Activated CD4-positive, alpha-beta memory T cell treated with anti-CD3 and anti-CD28 coated beads, Interleukin-2, amount 10 ng/mL, durations not matched to agents 7 days and 5 days (primary cell): ENCODE measurements at regions not wholly inside any gene's neighbourhood (a gene's known extent, or its start where the extent isn't known, plus 50 kb on each side); places are given as distances from the start of the nearest gene placed in this dataset.

Source experiments
- CTCF ChIA-PET: fragments of 350-600 bp; sonication (Branson Sonifier 250); formaldehyde crosslinking; loops from one replicate; lab custom pipeline; 2021; ENCODE audit warnings: antibody characterized with exemption, inconsistent platforms; lab: Charles Lee
- POLR2A ChIA-PET: fragments of 350-600 bp; sonication (Branson Sonifier 250); formaldehyde crosslinking; loops from one replicate; lab custom pipeline; 2021; ENCODE audit warnings: antibody characterized with exemption; lab: Charles Lee
- DNase-seq: peaks from one replicate; pipeline ENCODE4 v3.0.0-alpha.2; 2020
- H3K27ac Mint-ChIP-seq: one replicate; pipeline ENCODE4 v1.8.0; 2021; ENCODE audit warnings: mild to moderate bottlenecking, mixed read lengths
- H3K27me3 Mint-ChIP-seq: one replicate; pipeline ENCODE4 v1.8.0; 2021; ENCODE audit warnings: mixed read lengths
- H3K36me3 Mint-ChIP-seq: one replicate; pipeline ENCODE4 v1.8.0; 2021; ENCODE audit warnings: low read depth, mixed read lengths
- H3K4me1 Mint-ChIP-seq: one replicate; pipeline ENCODE4 v1.8.0; 2021; ENCODE audit warnings: mixed read lengths
- H3K4me3 Mint-ChIP-seq: one replicate; pipeline ENCODE4 v1.8.0; 2021; ENCODE audit warnings: mild to moderate bottlenecking, mixed read lengths
- H3K9me3 Mint-ChIP-seq: one replicate; pipeline ENCODE4 v1.8.0; 2021; ENCODE audit warnings: mixed read lengths

DNA sequence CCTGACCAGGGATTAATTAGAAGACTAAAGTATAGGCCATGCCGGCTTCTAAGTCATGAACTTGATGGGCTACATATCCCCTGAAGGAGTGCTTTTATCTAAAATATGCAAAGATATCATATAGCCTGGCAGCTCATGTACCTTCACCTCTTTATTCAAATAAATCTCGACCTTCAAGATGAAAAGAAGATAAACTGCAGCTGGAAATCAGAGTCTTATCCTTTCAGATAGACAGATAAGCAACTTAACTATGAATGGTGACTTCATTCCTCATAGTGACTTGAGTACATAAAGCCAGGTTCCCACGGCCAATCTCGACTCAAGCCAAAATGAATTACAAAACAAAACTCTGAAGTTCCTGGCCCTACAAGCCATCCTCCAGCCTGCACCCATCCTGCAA is 165.3 kb upstream of the KLHL29 start:
- Mint-ChIP-seq H3K9me3 (no peaks in the 10 kb centered on the region), H3K36me3 (no peaks in the 10 kb centered on the region), H3K27me3 (no peaks in the 10 kb centered on the region), H3K4me1 (no peaks in the 10 kb centered on the region), H3K4me3 (no peak overlapping the region), H3K27ac (no peak overlapping the region)
- no peak for DNase-seq
- ChIA-PET POLR2A (no interaction called here), CTCF (no interaction called here)

DNA sequence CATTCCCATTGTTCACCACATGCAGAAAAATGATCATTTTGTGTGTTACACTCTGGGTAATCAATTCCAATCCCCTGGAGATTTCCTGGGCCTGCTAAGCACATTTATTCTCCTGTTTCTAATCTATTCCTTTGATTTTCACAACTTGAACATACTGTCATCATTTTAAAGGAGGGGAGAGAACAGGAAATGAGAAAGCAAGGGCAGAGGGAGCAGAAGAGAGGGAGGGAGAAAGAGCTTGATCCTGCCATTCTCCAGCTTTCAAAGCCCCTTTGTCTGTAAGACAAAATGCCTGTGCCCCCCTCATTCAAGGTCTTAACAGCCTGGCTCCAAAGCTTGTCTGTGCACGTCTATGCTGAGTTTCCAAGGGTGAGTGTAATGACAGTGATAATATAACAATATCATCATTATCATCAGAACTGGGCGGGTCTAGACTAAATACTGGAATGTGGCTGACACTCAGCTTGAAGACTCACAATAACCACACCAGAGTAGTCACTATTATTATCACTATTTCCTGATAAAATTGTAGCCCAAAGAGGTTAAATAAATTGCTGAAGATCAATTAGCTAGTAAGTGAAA is 164.4 kb upstream of the KLHL29 start:
- Mint-ChIP-seq H3K36me3 (no peaks in the 10 kb centered on the region), H3K27ac (no peak overlapping the region), H3K4me3 (no peak overlapping the region), H3K4me1 (no peaks in the 10 kb centered on the region), H3K9me3 (no peaks in the 10 kb centered on the region), H3K27me3 (no peaks in the 10 kb centered on the region)
- ChIA-PET CTCF (no interaction called here), POLR2A (no interaction called here)
- DNase-seq, result no peak

DNA sequence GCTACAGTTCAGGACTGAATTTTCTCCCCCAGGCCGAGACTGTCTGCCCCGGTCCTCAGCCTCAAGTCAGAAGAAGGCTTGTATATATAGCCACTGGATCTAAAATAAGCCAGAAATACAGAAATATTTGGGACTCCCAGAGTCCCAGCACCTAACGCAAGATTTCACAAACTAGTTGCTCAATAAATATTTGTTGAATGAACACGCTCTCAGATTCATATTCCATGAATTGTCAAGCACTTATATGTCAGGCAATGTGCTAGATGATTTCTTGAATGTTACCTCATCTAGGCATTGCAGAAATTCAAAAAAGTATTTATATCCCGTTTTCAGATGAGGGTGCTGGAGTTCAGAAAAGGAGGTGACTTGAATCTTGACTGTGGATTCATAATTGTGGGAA is 163.7 kb upstream of the KLHL29 start:
- Mint-ChIP-seq H3K27me3 (no peaks in the 10 kb centered on the region), H3K4me1 (no peaks in the 10 kb centered on the region), H3K36me3 (no peaks in the 10 kb centered on the region), H3K4me3 (no peak overlapping the region), H3K27ac (no peak overlapping the region), H3K9me3 (no peaks in the 10 kb centered on the region)
- ChIA-PET CTCF (no interaction called here), POLR2A (no interaction called here)
- no peak for DNase-seq

DNA sequence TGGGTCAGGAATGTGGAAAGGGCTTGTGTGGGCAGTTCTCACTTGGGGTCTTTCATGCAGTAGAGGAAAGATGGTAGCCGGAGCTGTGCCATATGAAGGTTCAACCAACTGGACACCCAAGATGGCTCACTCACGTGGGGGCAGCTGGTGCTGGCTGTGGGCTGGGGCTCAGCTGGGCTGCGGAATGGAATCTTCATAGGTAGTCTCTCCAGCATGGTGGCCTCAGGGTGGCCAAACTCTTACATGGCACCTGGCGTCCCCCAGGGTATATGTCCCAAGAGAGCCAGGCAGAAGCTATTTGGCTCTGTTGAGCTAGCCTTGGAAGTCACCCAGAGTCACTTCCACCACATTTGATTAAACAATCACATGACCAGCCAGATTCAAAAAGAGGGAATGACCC is 163.1 kb upstream of the KLHL29 start:
- no peaks in the 10 kb centered on the region for H3K27me3 Mint-ChIP-seq
- POLR2A ChIA-PET, result no interaction called here
- no peak overlapping the region for H3K4me3 Mint-ChIP-seq
- CTCF ChIA-PET, result no interaction called here
- H3K4me1 Mint-ChIP-seq, result no peaks in the 10 kb centered on the region
- no peak for DNase-seq
- H3K27ac Mint-ChIP-seq, result no peak overlapping the region
- no peaks in the 10 kb centered on the region for H3K36me3 Mint-ChIP-seq
- H3K9me3 Mint-ChIP-seq, result no peaks in the 10 kb centered on the region

DNA sequence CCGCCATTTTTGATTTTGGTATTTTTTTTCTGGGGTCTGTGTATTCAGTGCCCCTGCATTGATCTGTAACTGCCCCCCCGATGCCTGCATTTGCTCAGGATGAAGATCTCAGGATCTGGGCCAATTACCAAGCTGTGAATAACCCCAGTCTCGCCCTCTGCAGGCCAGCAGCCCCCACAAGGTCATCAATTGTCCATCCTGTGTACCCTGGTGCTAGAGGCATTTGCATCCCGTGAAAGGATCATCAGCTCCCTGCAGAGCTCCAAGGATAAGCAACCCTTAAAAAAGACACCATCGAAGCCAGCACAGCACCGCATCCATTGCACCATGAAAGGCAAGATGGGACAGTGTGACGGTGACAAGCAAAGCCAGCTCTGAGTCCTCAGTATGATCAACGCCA is 154.1 kb upstream of the KLHL29 start:
- H3K36me3 Mint-ChIP-seq, result no peaks in the 10 kb centered on the region
- H3K27ac Mint-ChIP-seq, result no peak overlapping the region
- H3K27me3 Mint-ChIP-seq, result no peaks in the 10 kb centered on the region
- no peaks in the 10 kb centered on the region for H3K4me1 Mint-ChIP-seq
- CTCF ChIA-PET, result no interaction called here
- H3K9me3 Mint-ChIP-seq, result peaks cover 2% of the 10 kb centered on the region
- no peak overlapping the region for H3K4me3 Mint-ChIP-seq
- DNase-seq, result no peak
- POLR2A ChIA-PET, result no interaction called here

DNA sequence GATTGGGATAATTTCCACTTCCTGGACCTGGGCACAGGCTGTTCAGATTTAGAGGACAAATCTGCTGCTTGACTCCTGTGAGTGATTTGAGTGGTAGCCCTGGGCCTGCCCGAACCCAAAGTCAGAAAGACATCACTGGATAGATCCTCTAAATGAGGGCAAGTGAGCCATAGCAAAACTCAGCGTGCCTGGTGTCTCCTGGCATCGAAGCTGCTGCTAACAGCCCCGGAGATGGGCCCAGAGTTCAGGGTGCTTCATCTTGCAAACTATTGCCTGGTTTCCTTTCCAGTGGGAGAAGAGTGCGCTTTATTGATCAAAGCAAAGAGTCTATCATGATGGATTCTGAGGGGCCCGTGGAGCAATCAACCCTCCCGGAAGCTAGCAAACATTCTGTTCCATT is 153.1 kb upstream of the KLHL29 start:
- H3K27me3 Mint-ChIP-seq, result no peaks in the 10 kb centered on the region
- no peak for DNase-seq
- H3K36me3 Mint-ChIP-seq, result no peaks in the 10 kb centered on the region
- POLR2A ChIA-PET, result no interaction called here
- peaks cover 2% of the 10 kb centered on the region for H3K9me3 Mint-ChIP-seq
- H3K4me3 Mint-ChIP-seq, result no peak overlapping the region
- H3K4me1 Mint-ChIP-seq, result no peaks in the 10 kb centered on the region
- H3K27ac Mint-ChIP-seq, result no peak overlapping the region
- CTCF ChIA-PET, result no interaction called here

DNA sequence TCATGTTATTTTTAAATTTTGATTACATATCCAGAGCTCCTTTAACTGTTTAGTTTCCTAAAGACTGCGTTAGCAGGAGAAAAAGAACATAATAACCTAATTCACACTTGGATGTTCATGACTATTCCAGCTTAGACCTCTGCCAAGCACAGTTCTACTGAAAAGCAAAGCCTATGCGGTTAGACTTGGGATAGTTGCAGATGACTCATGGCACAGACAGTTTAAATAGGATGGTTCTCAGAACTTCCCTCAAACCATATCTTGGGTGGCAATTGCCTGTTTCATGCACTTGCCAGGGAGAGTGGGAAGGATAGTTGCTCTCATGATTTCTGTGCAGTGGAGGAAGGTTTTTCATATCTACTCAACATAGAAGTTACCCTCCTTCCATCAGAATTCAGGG is 149.7 kb upstream of the KLHL29 start:
- ChIA-PET POLR2A (no interaction called here), CTCF (no interaction called here)
- Mint-ChIP-seq H3K36me3 (no peaks in the 10 kb centered on the region), H3K27me3 (no peaks in the 10 kb centered on the region), H3K4me1 (no peaks in the 10 kb centered on the region), H3K4me3 (no peak overlapping the region), H3K9me3 (peaks cover 2% of the 10 kb centered on the region), H3K27ac (no peak overlapping the region)
- no peak for DNase-seq

DNA sequence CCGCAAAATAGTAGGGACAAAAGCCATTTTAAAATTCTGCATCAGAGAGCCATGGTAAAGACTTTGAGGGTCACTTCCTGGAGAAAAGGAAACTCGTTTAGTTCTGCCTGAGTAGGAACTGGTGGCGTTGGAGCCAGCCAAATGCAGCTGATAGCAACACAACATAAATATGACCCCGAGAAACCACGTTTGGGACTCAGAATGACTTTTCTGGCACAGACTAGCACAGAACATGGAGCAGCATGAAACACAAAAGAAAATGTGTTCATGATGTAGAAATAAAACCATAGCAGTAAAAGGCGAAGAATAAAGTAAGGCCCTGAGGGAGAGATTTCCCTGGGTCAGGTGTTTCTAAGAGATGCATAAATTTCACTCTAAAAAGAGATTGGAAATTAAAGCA is 149.2 kb upstream of the KLHL29 start:
- Mint-ChIP-seq H3K4me1 (no peaks in the 10 kb centered on the region), H3K4me3 (no peak overlapping the region), H3K9me3 (peaks cover 2% of the 10 kb centered on the region), H3K36me3 (no peaks in the 10 kb centered on the region), H3K27ac (no peak overlapping the region), H3K27me3 (no peaks in the 10 kb centered on the region)
- POLR2A ChIA-PET, result no interaction called here
- CTCF ChIA-PET, result no interaction called here
- DNase-seq, result no peak

DNA sequence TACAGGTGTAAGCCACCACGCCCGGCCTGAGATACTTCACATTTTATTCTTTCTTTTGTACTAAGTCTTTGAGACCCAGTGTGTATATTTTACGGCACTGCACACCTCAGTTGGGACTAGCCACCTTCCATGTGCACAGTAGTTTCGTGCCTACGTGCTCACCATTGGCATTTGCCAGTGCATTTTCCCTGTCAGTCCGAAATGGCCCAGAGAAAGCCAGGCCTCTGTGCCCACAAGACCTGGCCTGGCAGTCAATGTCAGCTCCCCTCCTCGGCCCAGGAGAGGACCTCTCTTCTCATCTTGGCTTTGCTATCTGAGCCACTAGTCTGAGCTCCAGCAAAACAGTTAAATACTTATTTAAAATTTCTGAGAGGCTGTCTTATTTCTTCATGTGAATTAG is 147.8 kb upstream of the KLHL29 start:
- H3K9me3 Mint-ChIP-seq, result no peaks in the 10 kb centered on the region
- H3K4me3 Mint-ChIP-seq, result no peak overlapping the region
- H3K27ac Mint-ChIP-seq, result no peak overlapping the region
- no peaks in the 10 kb centered on the region for H3K27me3 Mint-ChIP-seq
- H3K36me3 Mint-ChIP-seq, result no peaks in the 10 kb centered on the region
- CTCF ChIA-PET, result no interaction called here
- POLR2A ChIA-PET, result no interaction called here
- DNase-seq, result no peak
- H3K4me1 Mint-ChIP-seq, result no peaks in the 10 kb centered on the region

DNA sequence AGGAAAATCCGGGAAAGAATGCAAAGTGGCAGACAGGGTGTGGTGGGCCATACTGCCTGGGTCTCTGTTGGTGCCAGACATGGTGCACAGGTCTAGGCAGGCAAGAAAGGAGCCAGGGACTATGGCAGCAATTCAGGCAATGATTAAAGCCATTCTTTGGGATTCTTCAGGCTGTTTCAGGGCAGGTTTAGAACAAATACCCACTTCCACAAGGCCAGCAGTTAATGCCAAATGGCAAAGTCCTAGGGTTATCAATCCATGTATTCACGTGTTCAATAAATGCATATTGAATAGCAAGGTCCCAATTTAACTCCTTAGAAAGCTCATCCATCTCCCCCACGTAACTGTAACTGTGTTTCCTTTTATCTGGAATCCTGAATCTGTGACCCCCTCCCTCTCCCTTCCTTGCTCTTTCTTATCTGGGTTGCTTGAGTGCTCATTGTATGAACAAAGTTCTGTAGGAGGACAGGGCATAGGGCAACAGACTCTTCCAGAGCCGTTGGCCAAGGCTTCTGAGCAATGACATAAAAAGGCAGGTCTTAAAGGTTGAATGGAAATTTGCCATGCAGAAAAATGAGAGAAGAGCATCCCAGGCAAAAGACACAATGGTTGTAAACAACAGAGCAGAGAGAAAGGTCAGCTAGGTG is 146.8 kb upstream of the KLHL29 start:
- POLR2A ChIA-PET, result no interaction called here
- Mint-ChIP-seq H3K27me3 (no peaks in the 10 kb centered on the region), H3K9me3 (no peaks in the 10 kb centered on the region), H3K4me1 (no peaks in the 10 kb centered on the region), H3K4me3 (no peak overlapping the region), H3K36me3 (no peaks in the 10 kb centered on the region), H3K27ac (no peak overlapping the region)
- DNase-seq, result no peak
- CTCF ChIA-PET, result no interaction called here

DNA sequence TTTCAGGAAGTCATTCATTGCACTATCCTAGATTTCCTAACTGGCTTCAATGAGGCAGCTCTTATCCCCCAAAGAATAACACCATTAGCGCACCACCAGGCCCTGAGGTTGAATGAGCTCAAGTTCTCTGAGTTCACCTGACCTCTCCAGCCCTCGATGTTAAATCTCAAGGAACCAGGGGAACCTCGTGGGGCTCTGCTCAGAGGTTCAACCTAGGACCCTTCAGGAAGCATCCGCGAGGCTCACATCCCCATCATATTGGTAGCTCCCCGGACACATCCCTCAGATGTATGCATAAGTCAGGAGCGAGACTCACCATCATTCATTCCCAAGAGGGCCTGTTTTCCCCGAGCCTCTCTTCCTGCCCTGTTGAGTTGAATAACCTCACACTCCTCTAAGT is 145.6 kb upstream of the KLHL29 start:
- Mint-ChIP-seq H3K36me3 (no peaks in the 10 kb centered on the region), H3K4me3 (no peak overlapping the region), H3K27ac (no peak overlapping the region), H3K27me3 (no peaks in the 10 kb centered on the region), H3K9me3 (no peaks in the 10 kb centered on the region), H3K4me1 (no peaks in the 10 kb centered on the region)
- ChIA-PET CTCF (no interaction called here), POLR2A (no interaction called here)
- no peak for DNase-seq

DNA sequence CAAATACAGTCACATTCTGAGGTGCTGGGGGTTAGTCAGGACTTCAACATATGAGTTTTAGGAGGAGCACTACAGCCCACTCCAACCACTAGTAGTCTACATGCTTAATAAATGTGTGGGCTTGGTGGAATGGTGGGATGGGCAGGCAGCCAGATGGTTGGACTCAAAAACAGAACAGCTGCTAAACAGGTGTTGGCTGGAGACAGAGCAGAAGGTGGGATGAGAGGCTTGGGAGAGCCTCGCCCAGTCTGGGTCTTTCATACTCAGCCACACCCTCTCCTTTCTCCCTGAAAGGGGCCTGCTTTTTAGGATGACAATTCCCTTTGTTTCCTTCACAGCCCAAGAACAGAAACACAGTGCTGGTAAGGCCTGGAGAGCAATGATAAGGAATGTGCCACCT is 143.9 kb upstream of the KLHL29 start:
- no peaks in the 10 kb centered on the region for H3K9me3 Mint-ChIP-seq
- no peaks in the 10 kb centered on the region for H3K27me3 Mint-ChIP-seq
- no peaks in the 10 kb centered on the region for H3K36me3 Mint-ChIP-seq
- H3K27ac Mint-ChIP-seq, result no peak overlapping the region
- CTCF ChIA-PET, result no interaction called here
- no peak overlapping the region for H3K4me3 Mint-ChIP-seq
- DNase-seq, result no peak
- POLR2A ChIA-PET, result no interaction called here
- H3K4me1 Mint-ChIP-seq, result no peaks in the 10 kb centered on the region

DNA sequence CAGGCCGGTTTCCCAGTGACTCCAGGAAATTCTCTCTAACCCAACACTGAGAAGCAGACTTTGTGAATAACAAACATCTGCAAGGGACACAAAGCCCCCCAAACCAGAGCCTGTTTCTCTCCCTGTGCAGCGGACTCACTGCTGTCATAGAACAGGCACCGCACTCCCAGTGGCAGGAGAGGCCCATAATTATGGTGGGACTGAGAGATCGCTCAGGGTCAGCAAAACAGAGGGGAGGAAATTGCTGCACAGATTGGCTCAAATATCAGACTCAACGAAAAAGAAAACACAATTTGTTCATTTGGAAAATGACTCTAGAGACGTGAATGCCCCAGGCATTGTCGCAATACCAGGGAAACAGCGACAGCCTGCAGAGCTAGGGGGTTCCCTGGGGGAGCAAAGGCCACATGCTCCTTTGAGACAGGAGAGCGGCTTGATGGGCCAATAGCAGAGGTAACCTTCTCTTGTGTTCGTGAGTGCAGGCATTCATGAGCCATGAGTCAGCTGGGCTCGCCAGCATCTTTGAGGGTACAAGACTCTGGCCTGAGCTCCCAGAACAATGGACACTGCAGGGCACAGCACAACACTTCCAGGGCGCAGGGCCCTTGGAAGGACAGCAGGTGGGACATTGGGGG is 143.3 kb upstream of the KLHL29 start:
- Mint-ChIP-seq H3K4me1 (no peaks in the 10 kb centered on the region), H3K9me3 (no peaks in the 10 kb centered on the region), H3K4me3 (no peak overlapping the region), H3K36me3 (no peaks in the 10 kb centered on the region), H3K27me3 (no peaks in the 10 kb centered on the region), H3K27ac (no peak overlapping the region)
- ChIA-PET POLR2A (no interaction called here), CTCF (no interaction called here)
- DNase-seq, result no peak

DNA sequence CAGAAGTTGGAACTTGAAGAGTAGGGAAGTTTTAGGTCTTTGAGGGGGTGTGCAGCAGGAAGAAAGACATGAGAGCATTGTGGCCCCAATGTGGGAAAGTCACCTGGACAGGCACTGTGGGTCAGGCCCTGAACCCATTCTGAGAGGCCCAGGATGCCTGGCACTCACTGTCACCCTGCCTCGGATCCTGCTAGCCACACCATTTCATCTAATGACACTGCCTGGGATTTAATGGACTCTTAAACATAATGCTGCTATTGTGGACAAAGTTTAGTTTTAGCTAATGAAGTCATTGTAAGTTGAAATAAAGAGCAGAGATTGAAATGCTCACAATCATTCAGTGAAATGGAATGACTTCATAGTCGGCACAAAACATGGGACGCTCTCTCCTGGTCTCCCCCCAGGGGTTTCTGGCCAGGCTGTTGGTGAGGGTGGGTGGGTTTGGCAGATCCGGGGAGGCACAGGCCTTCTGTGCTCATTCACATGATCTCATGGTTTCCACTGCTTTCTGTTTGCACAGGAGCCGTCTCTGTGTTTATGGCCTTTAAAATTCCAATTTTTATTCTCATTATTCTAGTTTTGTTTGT is 141.8 kb upstream of the KLHL29 start:
- Mint-ChIP-seq H3K27me3 (no peaks in the 10 kb centered on the region), H3K36me3 (no peaks in the 10 kb centered on the region), H3K27ac (no peak overlapping the region), H3K4me1 (no peaks in the 10 kb centered on the region), H3K4me3 (no peak overlapping the region), H3K9me3 (no peaks in the 10 kb centered on the region)
- DNase-seq, result no peak
- CTCF ChIA-PET, result no interaction called here
- POLR2A ChIA-PET, result no interaction called here
